SU-DHL-6 (cell line): ENCODE measurements at regions not wholly inside any gene's neighbourhood (a gene's known extent, or its start where the extent isn't known, plus 50 kb on each side); places are given as distances from the start of the nearest gene placed in this dataset.

ENCODE experiments used
- EZH2phosphoT487 ChIP-seq: fragments of 200-600 bp; sonication (generic), shearing (Covaris generic); conservative IDR thresholded peaks from 2 replicates; pipeline ENCODE4 v1.6.1; 2018; ENCODE audit warnings: mild to moderate bottlenecking, antibody characterized with exemption, low read length, moderate library complexity, mixed read lengths
- TF ChIP-seq, protein P1 (sequence below): fragments of 200-600 bp; sonication (generic); IDR thresholded peaks from one replicate; pipeline ENCODE4 v1.5.1; 2017; ENCODE audit warnings: antibody characterized with exemption, mild to moderate bottlenecking, low read length, moderate library complexity; ENCODE audit not compliant: insufficient read depth, poor library complexity, severe bottlenecking

DNA sequence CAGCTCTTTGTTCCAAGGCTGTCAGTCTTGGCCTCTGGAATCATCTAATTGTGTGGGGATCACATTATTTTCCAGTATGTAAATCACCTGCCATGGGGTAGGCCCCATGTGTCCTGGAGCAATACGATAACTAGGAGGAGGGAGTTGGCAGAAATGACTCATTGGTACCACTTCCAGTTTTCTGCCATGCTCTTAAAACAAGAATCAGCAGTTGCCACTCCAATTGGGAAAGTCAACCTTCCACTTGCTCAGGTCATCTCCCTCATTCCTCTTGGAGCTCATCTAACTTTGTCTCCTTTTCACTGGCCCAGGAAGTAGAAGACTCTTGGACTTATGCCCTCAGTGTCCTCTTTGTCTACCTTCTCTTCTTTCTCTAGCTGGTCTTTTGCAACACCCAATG is 487.0 kb downstream of the SLC4A3 start:
- TF ChIP-seq, protein P1, sequence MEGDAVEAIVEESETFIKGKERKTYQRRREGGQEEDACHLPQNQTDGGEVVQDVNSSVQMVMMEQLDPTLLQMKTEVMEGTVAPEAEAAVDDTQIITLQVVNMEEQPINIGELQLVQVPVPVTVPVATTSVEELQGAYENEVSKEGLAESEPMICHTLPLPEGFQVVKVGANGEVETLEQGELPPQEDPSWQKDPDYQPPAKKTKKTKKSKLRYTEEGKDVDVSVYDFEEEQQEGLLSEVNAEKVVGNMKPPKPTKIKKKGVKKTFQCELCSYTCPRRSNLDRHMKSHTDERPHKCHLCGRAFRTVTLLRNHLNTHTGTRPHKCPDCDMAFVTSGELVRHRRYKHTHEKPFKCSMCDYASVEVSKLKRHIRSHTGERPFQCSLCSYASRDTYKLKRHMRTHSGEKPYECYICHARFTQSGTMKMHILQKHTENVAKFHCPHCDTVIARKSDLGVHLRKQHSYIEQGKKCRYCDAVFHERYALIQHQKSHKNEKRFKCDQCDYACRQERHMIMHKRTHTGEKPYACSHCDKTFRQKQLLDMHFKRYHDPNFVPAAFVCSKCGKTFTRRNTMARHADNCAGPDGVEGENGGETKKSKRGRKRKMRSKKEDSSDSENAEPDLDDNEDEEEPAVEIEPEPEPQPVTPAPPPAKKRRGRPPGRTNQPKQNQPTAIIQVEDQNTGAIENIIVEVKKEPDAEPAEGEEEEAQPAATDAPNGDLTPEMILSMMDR, result no peak
- TF ChIP-seq EZH2phosphoT487, result no peak
